Trophoblast cell (in vitro differentiated cells and primary cell): ENCODE measurements at regions not wholly inside any gene's neighbourhood (a gene's known extent, or its start where the extent isn't known, plus 50 kb on each side); places are given as distances from the start of the nearest gene placed in this dataset.

Experiments
- DNase-seq, 2 donors: peaks; one replicate each; pipeline ENCODE4 v3.0.0-alpha.2; 2016
- H2AFZ ChIP-seq: 2 replicates; pipeline ENCODE4 v1.6.1; 2013; ENCODE audit warnings: low read length, moderate library complexity, mild to moderate bottlenecking; ENCODE audit not compliant: insufficient read depth, poor library complexity
- H2AK5ac ChIP-seq: 2 replicates; pipeline ENCODE4 v1.6.1; 2013; ENCODE audit warnings: mild to moderate bottlenecking, low read length
- H2BK120ac ChIP-seq: 2 replicates; pipeline ENCODE4 v1.6.1; 2013; ENCODE audit warnings: low read length, mild to moderate bottlenecking, moderate library complexity; ENCODE audit not compliant: insufficient read depth, poor library complexity
- H2BK12ac ChIP-seq: 2 replicates; pipeline ENCODE4 v1.6.1; 2013; ENCODE audit warnings: mild to moderate bottlenecking, low read length, moderate library complexity
- H2BK5ac ChIP-seq: 2 replicates; pipeline ENCODE4 v1.6.1; 2013; ENCODE audit warnings: low read length, low read depth, moderate library complexity, mild to moderate bottlenecking; ENCODE audit not compliant: poor library complexity
- H3K14ac ChIP-seq: 2 replicates; pipeline ENCODE4 v1.6.1; 2013; ENCODE audit warnings: mild to moderate bottlenecking, low read length
- H3K18ac ChIP-seq: 2 replicates; pipeline ENCODE4 v1.6.1; 2013; ENCODE audit warnings: mild to moderate bottlenecking, low read length
- H3K23ac ChIP-seq: 2 replicates; pipeline ENCODE4 v1.6.1; 2013; ENCODE audit warnings: low read length
- H3K27ac ChIP-seq: 2 replicates; pipeline ENCODE4 v1.5.1; 2013; ENCODE audit warnings: low read depth, mild to moderate bottlenecking, inconsistent platforms, low read length, moderate library complexity
- H3K27me3 ChIP-seq: 2 replicates; pipeline ENCODE4 v1.6.1; 2013; ENCODE audit warnings: inconsistent platforms, mild to moderate bottlenecking, low read length, moderate library complexity; ENCODE audit not compliant: insufficient read depth
- H3K36me3 ChIP-seq, 2 experiments: 1 replicate in 1 of 2; 2 replicates in 1 of 2; pipeline ENCODE4 v1.6.1; 2013; ENCODE audit warnings: low read length in 2 of 2, mild to moderate bottlenecking in 2 of 2, moderate library complexity in 1 of 2; ENCODE audit not compliant: insufficient read depth in 2 of 2, control insufficient read depth in 1 of 2
- H3K4ac ChIP-seq: 2 replicates; pipeline ENCODE4 v1.6.1; 2013; ENCODE audit warnings: low read depth, mild to moderate bottlenecking, low read length, moderate library complexity
- H3K4me1 ChIP-seq, 2 experiments: 1 replicate in 1 of 2; 2 replicates in 1 of 2; pipeline ENCODE4 v1.6.1; 2013; ENCODE audit warnings: low read length in 2 of 2, mild to moderate bottlenecking in 2 of 2, moderate library complexity in 1 of 2; ENCODE audit not compliant: insufficient read depth in 2 of 2, control insufficient read depth in 1 of 2
- H3K4me2 ChIP-seq: 2 replicates; pipeline ENCODE4 v1.6.1; 2013; ENCODE audit warnings: inconsistent platforms, mild to moderate bottlenecking, low read length, moderate library complexity
- H3K4me3 ChIP-seq: 2 replicates; pipeline ENCODE4 v1.5.1; 2013; ENCODE audit warnings: mild to moderate bottlenecking, low read depth, low read length, inconsistent platforms
- H3K79me1 ChIP-seq: one replicate; pipeline ENCODE4 v1.6.1; 2013; ENCODE audit warnings: low read length
- H3K79me2 ChIP-seq: 2 replicates; pipeline ENCODE4 v1.6.1; 2013; ENCODE audit warnings: low read length, mild to moderate bottlenecking; ENCODE audit not compliant: control insufficient read depth, insufficient read depth, poor library complexity
- H3K9ac ChIP-seq: 2 replicates; pipeline ENCODE4 v1.6.1; 2013; ENCODE audit warnings: mild to moderate bottlenecking, low read length
- H3K9me3 ChIP-seq: 2 replicates; pipeline ENCODE4 v1.6.1; 2013; ENCODE audit warnings: low read depth, mild to moderate bottlenecking, control low read depth, inconsistent platforms, low read length; ENCODE audit not compliant: insufficient read depth
- H4K12ac ChIP-seq: 2 replicates; pipeline ENCODE4 v1.6.1; 2013; ENCODE audit warnings: low read depth, mild to moderate bottlenecking, low read length, moderate library complexity
- H4K8ac ChIP-seq: 2 replicates; pipeline ENCODE4 v1.6.1; 2013; ENCODE audit warnings: low read depth, mild to moderate bottlenecking, low read length, moderate library complexity
- H4K91ac ChIP-seq: one replicate; pipeline ENCODE4 v1.6.1; 2013; ENCODE audit warnings: low read depth, mild to moderate bottlenecking, low read length, moderate library complexity
- WGBS: extraction: QIAGEN DNeasy Blood & Tissue Kit; methylation state at CpG from one replicate; pipeline ENCODE4 v1.1.7; 2013; ENCODE audit warnings: missing lambda C conversion rate; ENCODE audit not compliant: insufficient read length, insufficient coverage; ENCODE audit errors: extremely low coverage; 5-methylcytosine and 5-hydroxymethylcytosine counted together

GRCh38 chr16:76741623-76742022 is 449.4 kb upstream of the MON1B start:
- Histone ChIP-seq H3K4me3 (no peak overlapping the region), H3K79me1 (no peaks in the 10 kb centered on the region), H4K8ac (no peak overlapping the region), H3K9ac (no peak overlapping the region), H3K36me3 (no peaks in the 10 kb centered on the region), H3K4me2 (no peak overlapping the region), H2AK5ac (no peak overlapping the region), H3K27ac (no peak overlapping the region), H3K18ac (no peak overlapping the region), H4K12ac (no peak overlapping the region), H3K23ac (no peak overlapping the region), H3K27me3 (no peaks in the 10 kb centered on the region), H2AFZ (no peak overlapping the region), H2BK120ac (no peak overlapping the region), H3K4me1 (no peaks in the 10 kb centered on the region), H3K9me3 (no peaks in the 10 kb centered on the region), H2BK12ac (no peak overlapping the region), H4K91ac (no peak overlapping the region), H2BK5ac (no peak overlapping the region), H3K4ac (no peak overlapping the region), H3K79me2 (no peaks in the 10 kb centered on the region), H3K14ac (no peak overlapping the region)
- no peak for DNase-seq
- no CpG with 5 or more reads among the region's 4 CpGs for WGBS

- DNase-seq = no peak
- no peak overlapping the region for H3K23ac ChIP-seq
Measured at GRCh38 chr16:76748461-76749348, 442.3 kb upstream of the MON1B start.

GRCh38 chr16:76749780-76750375 is 441.1 kb upstream of the MON1B start:
- no CpG with 5 or more reads among the region's 3 CpGs for WGBS
- H2AK5ac ChIP-seq = no peak overlapping the region
- H3K4me3 ChIP-seq = no peak overlapping the region
- no peak overlapping the region for H2AFZ ChIP-seq
- H3K27ac ChIP-seq = no peak overlapping the region
- no peaks in the 10 kb centered on the region for H3K79me2 ChIP-seq
- no peaks in the 10 kb centered on the region for H3K27me3 ChIP-seq
- H3K79me1 ChIP-seq = no peaks in the 10 kb centered on the region
- no peaks in the 10 kb centered on the region for H3K4me1 ChIP-seq
- H4K91ac ChIP-seq = no peak overlapping the region
- H3K36me3 ChIP-seq = no peaks in the 10 kb centered on the region
- no peak overlapping the region for H2BK12ac ChIP-seq
- H4K8ac ChIP-seq = no peak overlapping the region
- no peak overlapping the region for H3K23ac ChIP-seq
- H3K9me3 ChIP-seq = no peaks in the 10 kb centered on the region
- H4K12ac ChIP-seq = no peak overlapping the region
- no peak for DNase-seq
- H3K14ac ChIP-seq = no peak overlapping the region
- no peak overlapping the region for H3K4ac ChIP-seq
- H3K18ac ChIP-seq = no peak overlapping the region
- no peak overlapping the region for H2BK120ac ChIP-seq
- no peak overlapping the region for H2BK5ac ChIP-seq
- no peak overlapping the region for H3K4me2 ChIP-seq
- H3K9ac ChIP-seq = no peak overlapping the region

More at GRCh38 chr16:76748461-76749348, 442.3 kb upstream of the MON1B start:
- Histone ChIP-seq H3K4ac (no peak overlapping the region), H3K36me3 (no peaks in the 10 kb centered on the region), H3K79me2 (no peaks in the 10 kb centered on the region), H3K4me1 (no peaks in the 10 kb centered on the region), H4K8ac (no peak overlapping the region), H2BK120ac (no peak overlapping the region), H4K12ac (no peak overlapping the region), H2AFZ (no peak overlapping the region), H3K27ac (no peak overlapping the region), H3K79me1 (no peaks in the 10 kb centered on the region), H3K27me3 (no peaks in the 10 kb centered on the region), H4K91ac (no peak overlapping the region), H3K4me2 (no peak overlapping the region), H3K9ac (no peak overlapping the region), H3K9me3 (no peaks in the 10 kb centered on the region), H3K4me3 (no peak overlapping the region), H3K14ac (no peak overlapping the region), H3K18ac (no peak overlapping the region), H2AK5ac (no peak overlapping the region), H2BK12ac (no peak overlapping the region), H2BK5ac (no peak overlapping the region)
- WGBS = no CpG with 5 or more reads among the region's 3 CpGs

- Histone ChIP-seq H3K9me3 (no peaks in the 10 kb centered on the region), H2BK12ac (no peak overlapping the region), H4K8ac (no peak overlapping the region), H3K23ac (no peak overlapping the region), H3K27ac (no peak overlapping the region), H3K36me3 (no peaks in the 10 kb centered on the region), H3K18ac (no peak overlapping the region), H3K4ac (no peak overlapping the region), H3K4me2 (no peak overlapping the region), H3K4me3 (no peak overlapping the region), H4K91ac (no peak overlapping the region), H3K79me1 (no peaks in the 10 kb centered on the region), H2AFZ (no peak overlapping the region), H2AK5ac (no peak overlapping the region), H3K9ac (no peak overlapping the region), H3K27me3 (no peaks in the 10 kb centered on the region), H4K12ac (no peak overlapping the region), H2BK5ac (no peak overlapping the region), H3K79me2 (no peaks in the 10 kb centered on the region), H3K4me1 (no peaks in the 10 kb centered on the region), H2BK120ac (no peak overlapping the region), H3K14ac (no peak overlapping the region)
- no peak for DNase-seq
- WGBS = no CpG with 5 or more reads among the region's 3 CpGs
Measured at GRCh38 chr16:76755496-76755895, 435.5 kb upstream of the MON1B start.
